ENCODE measurements at regions not wholly inside any gene's neighbourhood (a gene's known extent, or its start where the extent isn't known, plus 50 kb on each side); places are given as distances from the start of the nearest gene placed in this dataset.

GRCh38 chr3:150104564-150104963, 133.9 kb upstream of the PFN2 start:
- TF ChIP-seq, protein P1, sequence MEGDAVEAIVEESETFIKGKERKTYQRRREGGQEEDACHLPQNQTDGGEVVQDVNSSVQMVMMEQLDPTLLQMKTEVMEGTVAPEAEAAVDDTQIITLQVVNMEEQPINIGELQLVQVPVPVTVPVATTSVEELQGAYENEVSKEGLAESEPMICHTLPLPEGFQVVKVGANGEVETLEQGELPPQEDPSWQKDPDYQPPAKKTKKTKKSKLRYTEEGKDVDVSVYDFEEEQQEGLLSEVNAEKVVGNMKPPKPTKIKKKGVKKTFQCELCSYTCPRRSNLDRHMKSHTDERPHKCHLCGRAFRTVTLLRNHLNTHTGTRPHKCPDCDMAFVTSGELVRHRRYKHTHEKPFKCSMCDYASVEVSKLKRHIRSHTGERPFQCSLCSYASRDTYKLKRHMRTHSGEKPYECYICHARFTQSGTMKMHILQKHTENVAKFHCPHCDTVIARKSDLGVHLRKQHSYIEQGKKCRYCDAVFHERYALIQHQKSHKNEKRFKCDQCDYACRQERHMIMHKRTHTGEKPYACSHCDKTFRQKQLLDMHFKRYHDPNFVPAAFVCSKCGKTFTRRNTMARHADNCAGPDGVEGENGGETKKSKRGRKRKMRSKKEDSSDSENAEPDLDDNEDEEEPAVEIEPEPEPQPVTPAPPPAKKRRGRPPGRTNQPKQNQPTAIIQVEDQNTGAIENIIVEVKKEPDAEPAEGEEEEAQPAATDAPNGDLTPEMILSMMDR (IDR thresholded peaks at IDR 0.05) = no peak
- TF ChIP-seq EP300 (IDR thresholded peaks at IDR 0.05) = no peak
- no peak for TF ChIP-seq POLR2A (IDR thresholded peaks at IDR 0.05)
- no peak for TF ChIP-seq POLR2AphosphoS5 (IDR thresholded peaks at IDR 0.05)
